Adrenal gland (tissue), 5 donors: ENCODE measurements at regions not wholly inside any gene's neighbourhood (a gene's known extent, or its start where the extent isn't known, plus 50 kb on each side); places are given as distances from the start of the nearest gene placed in this dataset.

Experiments used
- POLR2A ChIP-seq, 2 donors: fragments of 450-650 bp; IDR thresholded peaks; one replicate each; pipeline ENCODE4 v1.6.1; 2017; ENCODE audit warnings: antibody characterized with exemption in 2 of 2, mild to moderate bottlenecking in 2 of 2, moderate library complexity in 1 of 2
- TF ChIP-seq, protein P1 (sequence below), 6 experiments: fragments of 450-650 bp in 4 of 6; fragments of 200-600 bp in 2 of 6; sonication (generic) in 1 of 6; IDR thresholded peaks; 1 replicate in 5 of 6; 2 replicates in 1 of 6; pipeline versions ENCODE4 v1.5.1 to v1.8.0; 2016 to 2021; ENCODE audit warnings: antibody characterized with exemption in 6 of 6, mild to moderate bottlenecking in 2 of 6, moderate library complexity in 1 of 6
- donor health status: DM: no; HTN: no; CAD: no.

DNA sequence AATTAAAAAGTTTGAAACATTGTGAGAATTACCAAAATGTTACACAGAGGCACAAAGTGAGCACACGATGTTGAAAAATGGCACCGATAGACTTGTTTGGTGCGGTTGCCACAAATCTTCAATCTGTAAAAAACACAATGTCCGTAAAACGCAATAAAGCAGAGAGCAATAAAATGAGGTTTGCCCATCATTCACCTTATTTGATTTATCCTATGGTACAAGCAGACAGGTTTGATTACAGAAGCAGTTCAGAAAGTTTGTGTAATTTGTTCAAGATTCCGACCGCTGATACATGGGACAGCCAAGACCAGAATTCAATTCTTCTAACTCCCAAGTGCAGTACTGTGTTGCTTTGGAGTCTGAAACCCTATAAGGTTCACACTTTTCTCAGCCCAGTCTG is 318.3 kb upstream of the PROX1 start:
- TF ChIP-seq, protein P1, sequence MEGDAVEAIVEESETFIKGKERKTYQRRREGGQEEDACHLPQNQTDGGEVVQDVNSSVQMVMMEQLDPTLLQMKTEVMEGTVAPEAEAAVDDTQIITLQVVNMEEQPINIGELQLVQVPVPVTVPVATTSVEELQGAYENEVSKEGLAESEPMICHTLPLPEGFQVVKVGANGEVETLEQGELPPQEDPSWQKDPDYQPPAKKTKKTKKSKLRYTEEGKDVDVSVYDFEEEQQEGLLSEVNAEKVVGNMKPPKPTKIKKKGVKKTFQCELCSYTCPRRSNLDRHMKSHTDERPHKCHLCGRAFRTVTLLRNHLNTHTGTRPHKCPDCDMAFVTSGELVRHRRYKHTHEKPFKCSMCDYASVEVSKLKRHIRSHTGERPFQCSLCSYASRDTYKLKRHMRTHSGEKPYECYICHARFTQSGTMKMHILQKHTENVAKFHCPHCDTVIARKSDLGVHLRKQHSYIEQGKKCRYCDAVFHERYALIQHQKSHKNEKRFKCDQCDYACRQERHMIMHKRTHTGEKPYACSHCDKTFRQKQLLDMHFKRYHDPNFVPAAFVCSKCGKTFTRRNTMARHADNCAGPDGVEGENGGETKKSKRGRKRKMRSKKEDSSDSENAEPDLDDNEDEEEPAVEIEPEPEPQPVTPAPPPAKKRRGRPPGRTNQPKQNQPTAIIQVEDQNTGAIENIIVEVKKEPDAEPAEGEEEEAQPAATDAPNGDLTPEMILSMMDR (IDR thresholded peaks at IDR 0.05): no peak
- no peak for TF ChIP-seq POLR2A (IDR thresholded peaks at IDR 0.05)
